ENCODE measurements at regions not wholly inside any gene's neighbourhood (a gene's known extent, or its start where the extent isn't known, plus 50 kb on each side); places are given as distances from the start of the nearest gene placed in this dataset.

- POLR2A ChIA-PET (ENCODE audit: low non-redundant PET): no interaction called here
- intact Hi-C loops (cut with micrococcal nuclease; ENCODE audit: unreplicated experiment): no loop called here
- CTCF ChIA-PET: no interaction called here
- TF ChIP-seq, protein P1, sequence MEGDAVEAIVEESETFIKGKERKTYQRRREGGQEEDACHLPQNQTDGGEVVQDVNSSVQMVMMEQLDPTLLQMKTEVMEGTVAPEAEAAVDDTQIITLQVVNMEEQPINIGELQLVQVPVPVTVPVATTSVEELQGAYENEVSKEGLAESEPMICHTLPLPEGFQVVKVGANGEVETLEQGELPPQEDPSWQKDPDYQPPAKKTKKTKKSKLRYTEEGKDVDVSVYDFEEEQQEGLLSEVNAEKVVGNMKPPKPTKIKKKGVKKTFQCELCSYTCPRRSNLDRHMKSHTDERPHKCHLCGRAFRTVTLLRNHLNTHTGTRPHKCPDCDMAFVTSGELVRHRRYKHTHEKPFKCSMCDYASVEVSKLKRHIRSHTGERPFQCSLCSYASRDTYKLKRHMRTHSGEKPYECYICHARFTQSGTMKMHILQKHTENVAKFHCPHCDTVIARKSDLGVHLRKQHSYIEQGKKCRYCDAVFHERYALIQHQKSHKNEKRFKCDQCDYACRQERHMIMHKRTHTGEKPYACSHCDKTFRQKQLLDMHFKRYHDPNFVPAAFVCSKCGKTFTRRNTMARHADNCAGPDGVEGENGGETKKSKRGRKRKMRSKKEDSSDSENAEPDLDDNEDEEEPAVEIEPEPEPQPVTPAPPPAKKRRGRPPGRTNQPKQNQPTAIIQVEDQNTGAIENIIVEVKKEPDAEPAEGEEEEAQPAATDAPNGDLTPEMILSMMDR (conservative IDR thresholded peaks at IDR 0.05; ENCODE audit: low read depth, low read length): no peak
- no peak for TF ChIP-seq EZH2 (IDR thresholded peaks at IDR 0.05; ENCODE audit: borderline replicate concordance, low read depth, low read length, poor library complexity, severe bottlenecking)
- Histone ChIP-seq H3K4me3 (ENCODE audit: low read depth, low read length, poor library complexity, severe bottlenecking) (no peak overlapping the region), H3K27ac (ENCODE audit: low read depth, low read length, poor library complexity, severe bottlenecking) (no peak overlapping the region), H3K4me1 (ENCODE audit: insufficient read depth, low read length, poor library complexity, severe bottlenecking) (peaks cover 9% of the 10 kb centered on the region), H3K27me3 (replicated peaks; ENCODE audit: insufficient read depth, low read depth, low read length, poor library complexity) (no peaks in the 10 kb centered on the region), H3K9me3 (ENCODE audit: low read depth, low read length, poor library complexity, severe bottlenecking) (no peaks in the 10 kb centered on the region), H3K36me3 (ENCODE audit: insufficient read depth, low read length, poor library complexity, severe bottlenecking) (no peaks in the 10 kb centered on the region)
- DNase-seq (ENCODE audit: low spot score): no peak
- no TSS peak for BruUV-seq (replicated peaks)
These were observed 439.3 kb downstream of the CBLN2 start for GRCh38 chr18:72104851-72105250.

DNA sequence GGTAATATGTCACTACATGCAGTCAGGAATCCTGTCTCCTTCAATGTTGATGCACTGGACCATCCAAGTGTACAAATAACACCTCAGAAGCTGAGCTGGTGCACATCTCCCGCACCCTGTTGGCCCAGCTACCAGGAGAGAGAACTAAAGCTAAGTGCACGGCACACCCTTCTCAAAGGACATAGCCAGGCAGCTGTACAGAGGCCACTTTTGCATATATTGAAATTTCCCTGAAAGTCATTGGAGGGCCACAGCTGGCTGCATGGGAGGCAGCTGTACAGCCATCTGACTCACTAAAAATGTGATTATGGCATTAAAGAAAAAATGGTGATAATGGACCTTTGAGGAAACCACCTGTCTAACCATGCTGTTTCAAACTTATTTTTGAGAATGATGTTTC, 441.7 kb downstream of the CBLN2 start:
- CTCF ChIA-PET: interaction anchor here (0.6 kb wide), 1 partner anchor 384 kb away, joined by 5 read pairs; no protein-coding TSS in a partner anchor
- no peaks in the 10 kb centered on the region for H3K27me3 ChIP-seq (replicated peaks; ENCODE audit: insufficient read depth, low read depth, low read length, poor library complexity)
- H3K36me3 ChIP-seq (ENCODE audit: insufficient read depth, low read length, poor library complexity, severe bottlenecking): no peaks in the 10 kb centered on the region
- intact Hi-C loops (cut with micrococcal nuclease; ENCODE audit: unreplicated experiment): no loop called here
- TF ChIP-seq, protein P1 (conservative IDR thresholded peaks at IDR 0.05; ENCODE audit: low read depth, low read length): no peak
- H3K4me1 ChIP-seq (ENCODE audit: insufficient read depth, low read length, poor library complexity, severe bottlenecking): peaks cover 4% of the 10 kb centered on the region
- no peak overlapping the region for H3K27ac ChIP-seq (ENCODE audit: low read depth, low read length, poor library complexity, severe bottlenecking)
- no peaks in the 10 kb centered on the region for H3K9me3 ChIP-seq (ENCODE audit: low read depth, low read length, poor library complexity, severe bottlenecking)
- POLR2A ChIA-PET (ENCODE audit: low non-redundant PET): no interaction called here
- DNase-seq (ENCODE audit: low spot score): no peak
- BruUV-seq (replicated peaks): no TSS peak
- H3K4me3 ChIP-seq (ENCODE audit: low read depth, low read length, poor library complexity, severe bottlenecking): no peak overlapping the region

DNA sequence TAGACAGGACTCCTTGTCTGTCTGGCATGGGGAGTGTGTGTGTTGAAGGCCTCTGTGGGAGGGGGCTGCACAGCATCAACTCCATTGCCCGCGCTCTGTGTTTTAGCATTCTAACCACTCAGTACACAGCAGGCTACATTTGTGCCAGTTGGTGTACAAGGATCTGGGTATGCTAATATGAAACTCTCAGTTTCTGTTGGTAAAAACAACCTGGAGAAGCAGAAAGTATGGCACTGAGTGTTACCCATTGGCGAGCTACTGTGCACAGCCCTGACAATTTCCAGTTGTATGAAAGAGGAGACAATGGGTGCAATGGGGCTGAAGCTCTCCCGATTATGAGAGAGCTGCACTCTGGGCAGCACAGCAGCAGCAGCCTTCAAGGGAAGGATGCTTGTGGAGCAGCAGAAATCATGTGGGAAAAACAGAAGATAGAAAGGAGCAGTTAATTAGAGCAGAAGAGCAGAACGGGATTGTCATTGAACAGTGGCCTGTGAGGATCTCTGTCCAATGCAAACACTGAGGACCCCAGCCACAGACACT, 443.6 kb downstream of the CBLN2 start:
- no TSS peak for BruUV-seq (replicated peaks)
- intact Hi-C loops (cut with micrococcal nuclease; ENCODE audit: unreplicated experiment): no loop called here
- Histone ChIP-seq H3K27ac (ENCODE audit: low read depth, low read length, poor library complexity, severe bottlenecking) (no peak overlapping the region), H3K4me1 (ENCODE audit: insufficient read depth, low read length, poor library complexity, severe bottlenecking) (no peaks in the 10 kb centered on the region), H3K9me3 (ENCODE audit: low read depth, low read length, poor library complexity, severe bottlenecking) (no peaks in the 10 kb centered on the region), H3K27me3 (replicated peaks; ENCODE audit: insufficient read depth, low read depth, low read length, poor library complexity) (no peaks in the 10 kb centered on the region), H3K36me3 (ENCODE audit: insufficient read depth, low read length, poor library complexity, severe bottlenecking) (no peaks in the 10 kb centered on the region), H3K4me3 (ENCODE audit: low read depth, low read length, poor library complexity, severe bottlenecking) (no peak overlapping the region)
- no peak for DNase-seq (ENCODE audit: low spot score)
- CTCF ChIA-PET: no interaction called here
- POLR2A ChIA-PET (ENCODE audit: low non-redundant PET): no interaction called here
- TF ChIP-seq EZH2 (IDR thresholded peaks at IDR 0.05; ENCODE audit: borderline replicate concordance, low read depth, low read length, poor library complexity, severe bottlenecking): no peak
- TF ChIP-seq, protein P1 (conservative IDR thresholded peaks at IDR 0.05; ENCODE audit: low read depth, low read length): no peak

All from A673 (cell line).